GM18505 (cell line): ENCODE measurements at regions not wholly inside any gene's neighbourhood (a gene's known extent, or its start where the extent isn't known, plus 50 kb on each side); places are given as distances from the start of the nearest gene placed in this dataset.

ENCODE experiments used
- ATAC-seq: cut with Tn5 transposase; IDR thresholded peaks from one replicate; pipeline ENCODE4 v1.9.1; 2021; ENCODE audit not compliant: unreplicated experiment
- POLR2A ChIP-seq: IDR thresholded peaks from 4 replicates; pipeline ENCODE4 v1.6.1; 2011; ENCODE audit warnings: borderline replicate concordance; ENCODE audit not compliant: insufficient read depth, insufficient read length; ENCODE audit errors: extremely low read depth

DNA sequence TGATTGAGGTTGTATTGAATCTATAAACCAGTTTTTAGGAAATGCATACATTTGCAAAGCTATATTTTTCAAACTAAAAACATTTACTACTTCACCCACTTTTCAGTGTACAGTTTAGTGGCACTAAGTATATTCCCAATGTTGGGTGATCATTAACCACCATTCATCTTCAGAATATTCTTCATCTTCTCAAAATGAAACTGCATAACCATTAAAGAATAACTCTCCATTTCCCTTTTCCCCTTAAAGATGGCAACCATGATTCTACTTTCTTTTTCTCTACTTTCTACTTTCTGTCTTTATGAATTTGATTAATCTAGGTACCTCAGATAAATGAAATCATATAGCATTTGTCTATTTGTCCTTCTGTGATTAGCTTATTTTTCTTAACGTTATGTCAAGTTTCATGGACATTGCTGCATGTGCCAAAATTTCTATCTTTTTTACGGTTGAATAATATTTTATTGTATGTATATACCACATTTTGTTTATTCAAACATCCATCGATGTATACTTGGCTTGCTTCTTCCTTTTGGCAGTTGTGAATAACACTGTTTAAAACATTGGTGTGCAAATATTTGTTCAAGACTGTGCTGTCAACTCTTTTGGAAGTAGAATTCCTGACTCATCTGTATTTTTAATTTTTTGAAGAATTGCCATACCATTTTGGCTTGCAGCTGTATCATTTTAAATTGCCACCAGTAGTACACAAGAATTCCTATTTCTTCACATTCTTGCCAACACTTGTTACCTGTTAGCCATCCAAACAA is 104.9 kb downstream of the RPRM start:
- TF ChIP-seq POLR2A: no peak
- no peak for ATAC-seq

DNA sequence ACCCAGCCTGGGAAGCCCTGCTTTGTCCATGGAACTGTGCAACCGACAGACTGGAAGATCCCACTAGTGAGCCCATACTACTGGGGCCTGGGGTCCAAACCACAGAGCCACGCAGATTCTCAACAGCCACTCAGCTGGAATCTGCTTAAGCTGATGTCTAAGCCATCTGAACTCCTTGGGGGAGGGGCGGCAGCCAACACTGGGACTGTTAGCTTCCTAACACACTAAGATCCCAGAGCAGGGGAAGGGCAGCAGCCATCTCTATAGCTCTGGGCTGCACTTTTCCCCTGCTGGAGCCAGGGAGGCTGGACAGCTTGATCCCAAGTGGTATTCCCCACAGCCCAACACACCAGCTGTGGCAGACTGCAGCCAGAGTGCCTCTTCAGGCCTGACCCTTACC is 118.3 kb downstream of the RPRM start:
- no peak for ATAC-seq
- no peak for TF ChIP-seq POLR2A

DNA sequence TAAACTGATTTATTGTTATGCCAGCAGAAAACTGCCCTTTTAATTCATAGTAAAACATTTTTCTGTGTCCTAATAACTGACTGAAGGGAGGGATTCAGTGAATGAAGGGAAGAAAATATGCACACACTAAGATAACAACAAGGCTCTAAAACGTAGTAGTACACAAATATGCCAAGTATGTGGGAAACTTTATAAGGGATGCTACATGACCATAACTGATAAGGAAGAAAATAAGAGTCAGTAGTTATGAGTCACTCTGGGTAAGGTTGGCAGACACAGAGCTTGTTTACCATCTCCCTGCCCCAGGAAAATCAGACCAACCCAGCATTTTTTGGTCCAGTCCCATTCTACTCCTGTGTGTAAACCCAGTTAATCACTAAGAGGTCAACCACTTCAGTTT is 124.2 kb downstream of the RPRM start:
- no peak for TF ChIP-seq POLR2A
- no peak for ATAC-seq

DNA sequence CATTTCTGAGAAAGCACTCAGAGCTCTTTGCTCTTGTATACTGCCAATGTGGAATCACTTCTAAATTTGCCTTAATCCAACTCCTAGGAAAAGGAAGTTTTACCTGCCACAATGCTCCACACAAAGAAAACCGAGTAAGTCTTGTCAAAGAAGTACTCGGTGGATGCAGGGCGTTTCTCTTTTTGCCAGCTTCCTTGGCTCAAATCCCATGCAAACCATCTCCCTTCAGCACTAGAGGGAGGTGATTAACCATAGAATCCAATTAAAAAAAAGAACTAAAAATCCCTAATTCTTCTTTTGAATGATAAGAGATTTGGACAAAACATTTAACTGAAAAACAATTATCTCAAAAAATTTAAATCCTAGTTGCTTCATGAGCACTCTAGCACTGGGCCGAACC is 129.0 kb downstream of the RPRM start:
- no peak for ATAC-seq
- TF ChIP-seq POLR2A: no peak

DNA sequence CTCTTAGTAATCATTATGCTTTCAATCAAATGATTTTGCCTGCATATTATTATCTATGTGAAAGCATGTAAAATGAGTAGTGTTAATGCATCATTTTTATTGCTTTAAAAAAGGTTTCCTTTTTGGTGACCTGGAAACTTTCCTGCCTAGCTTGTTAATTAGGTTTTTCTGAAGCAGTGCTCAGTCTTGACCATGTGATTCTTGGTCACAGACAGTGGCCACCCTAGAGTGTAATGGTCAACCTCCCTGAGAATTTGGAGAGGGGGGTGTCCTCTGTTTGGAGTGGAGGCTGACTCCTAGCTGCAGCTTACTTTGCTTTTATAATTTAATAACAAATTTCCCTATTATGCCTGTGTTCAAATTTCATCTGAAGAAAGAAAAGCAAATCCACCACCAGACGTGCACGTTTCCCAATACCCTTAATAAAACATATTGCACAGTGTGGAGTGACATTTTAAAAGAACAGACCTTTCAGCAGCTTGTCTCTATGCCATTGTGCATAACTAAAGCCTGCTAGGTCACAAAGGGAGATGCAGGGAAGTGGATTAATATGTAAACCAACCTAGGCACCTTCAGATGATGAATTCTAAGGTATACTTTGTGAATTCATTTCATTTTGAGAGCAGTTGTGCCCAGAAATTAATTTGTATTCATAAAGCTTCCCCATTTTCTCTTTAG is 130.6 kb downstream of the RPRM start:
- no peak for TF ChIP-seq POLR2A
- no peak for ATAC-seq

DNA sequence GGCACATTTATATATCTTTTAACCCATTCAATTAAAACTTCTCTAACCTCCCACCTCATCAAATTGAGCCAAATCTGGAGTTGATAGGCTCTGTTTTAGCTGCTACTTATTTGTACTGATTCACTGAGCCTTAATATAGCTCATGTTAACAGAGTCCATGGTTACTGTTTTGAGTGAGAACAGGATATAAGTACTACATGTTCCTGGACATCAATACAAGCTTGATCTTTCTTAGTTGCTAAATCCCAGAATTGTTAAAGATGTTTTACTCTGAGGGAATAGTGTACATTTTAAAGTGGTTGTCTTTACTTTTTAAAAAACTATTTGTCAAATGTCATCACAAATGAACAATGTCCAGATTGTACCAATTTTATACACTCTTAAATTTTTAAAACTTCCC is 157.7 kb downstream of the RPRM start:
- no peak for TF ChIP-seq POLR2A
- no peak for ATAC-seq

DNA sequence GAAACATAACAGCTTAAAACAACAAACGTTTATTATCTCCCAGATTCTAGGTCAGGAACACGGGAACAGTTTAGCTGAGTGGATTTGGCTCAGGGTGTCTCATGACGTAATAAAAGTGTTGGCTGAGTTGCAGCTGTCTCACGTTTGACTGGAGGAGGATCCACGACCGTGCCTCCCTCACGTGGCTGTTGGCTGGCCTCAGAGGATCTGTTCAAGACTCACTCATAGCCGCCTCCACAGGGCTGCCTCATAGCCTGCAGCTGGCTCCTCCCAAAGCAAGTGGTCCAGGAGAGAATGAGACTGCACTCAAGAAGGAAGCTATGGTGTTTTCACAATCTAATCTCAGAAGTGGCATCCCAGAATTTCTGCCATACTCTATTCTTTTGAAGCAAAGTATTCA is 167.1 kb downstream of the RPRM start:
- ATAC-seq: no peak
- no peak for TF ChIP-seq POLR2A

DNA sequence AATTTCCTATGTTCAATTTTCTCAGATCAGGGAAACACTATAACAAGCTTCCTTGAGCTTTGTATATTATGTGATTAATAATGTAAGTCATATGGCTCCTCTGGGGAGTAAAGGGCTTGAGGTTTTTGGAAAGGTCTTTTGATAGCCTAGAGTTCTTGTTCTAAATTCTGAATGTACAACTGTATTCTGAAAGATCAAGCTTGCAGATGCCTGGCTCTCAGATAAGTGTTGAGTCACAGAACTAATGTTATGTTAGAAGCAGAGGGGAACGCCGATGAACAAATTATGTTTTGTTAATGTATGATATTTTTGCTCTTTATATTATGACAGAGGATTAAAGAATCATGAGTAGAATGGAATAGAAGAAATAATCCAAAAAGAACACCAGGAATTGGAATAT is 170.1 kb downstream of the RPRM start:
- ATAC-seq: no peak
- no peak for TF ChIP-seq POLR2A

DNA sequence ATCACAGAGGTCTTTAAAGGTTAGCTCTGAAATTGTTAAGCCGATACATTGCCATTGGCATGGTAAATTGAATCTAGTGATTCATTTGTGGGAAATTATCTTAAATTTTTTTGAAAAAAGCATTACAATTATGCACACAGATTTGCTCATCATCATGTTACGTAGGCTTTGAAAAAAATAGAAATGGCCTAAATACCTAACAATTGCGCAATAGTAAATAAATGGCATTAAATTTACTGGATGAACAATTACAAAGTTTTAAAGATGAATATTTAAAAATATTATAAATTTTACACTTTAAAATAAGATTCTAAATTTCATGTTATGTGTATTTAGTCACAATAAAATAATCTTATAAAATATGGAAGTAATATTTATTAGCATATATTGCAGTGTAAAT is 171.3 kb downstream of the RPRM start:
- no peak for TF ChIP-seq POLR2A
- no peak for ATAC-seq

DNA sequence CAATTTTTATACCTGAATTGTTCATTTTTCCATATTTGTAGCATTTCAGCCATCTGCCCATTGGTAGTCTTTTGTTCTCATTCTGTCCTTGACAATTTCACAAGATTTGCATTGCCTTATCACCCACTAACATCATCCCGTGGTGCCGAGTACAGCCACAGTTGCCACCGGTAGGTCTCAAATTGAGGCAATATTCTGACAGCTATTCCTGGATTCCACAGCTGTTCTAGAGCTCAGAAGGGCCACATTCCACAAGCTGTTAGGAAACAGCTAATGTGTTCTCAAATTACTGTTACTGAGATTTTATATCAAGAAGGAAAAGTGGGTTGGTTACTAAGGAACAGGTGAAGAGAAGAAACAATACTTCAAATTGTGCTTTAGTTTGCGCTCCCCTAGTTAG is 178.8 kb downstream of the RPRM start:
- no peak for TF ChIP-seq POLR2A
- ATAC-seq: no peak

DNA sequence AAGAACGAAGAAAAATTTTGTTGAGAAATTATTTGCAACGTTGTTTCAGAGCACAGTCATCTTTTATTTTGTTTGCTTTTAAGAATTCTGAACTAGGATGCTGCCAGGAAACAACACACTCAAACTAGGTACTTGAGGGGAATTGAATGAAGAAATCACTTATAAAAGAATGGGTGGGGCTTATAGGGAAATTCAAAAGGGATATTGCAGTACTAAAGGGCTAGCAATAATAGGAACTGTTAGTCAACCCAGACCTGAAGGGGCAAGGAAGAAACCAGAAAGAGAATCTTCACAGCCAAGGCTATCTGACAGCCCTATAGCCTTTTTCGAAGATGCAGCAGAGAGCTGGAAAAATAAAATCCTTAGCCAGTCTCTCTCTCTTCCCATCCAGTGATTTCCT is 179.3 kb downstream of the RPRM start:
- TF ChIP-seq POLR2A: no peak
- ATAC-seq: no peak

DNA sequence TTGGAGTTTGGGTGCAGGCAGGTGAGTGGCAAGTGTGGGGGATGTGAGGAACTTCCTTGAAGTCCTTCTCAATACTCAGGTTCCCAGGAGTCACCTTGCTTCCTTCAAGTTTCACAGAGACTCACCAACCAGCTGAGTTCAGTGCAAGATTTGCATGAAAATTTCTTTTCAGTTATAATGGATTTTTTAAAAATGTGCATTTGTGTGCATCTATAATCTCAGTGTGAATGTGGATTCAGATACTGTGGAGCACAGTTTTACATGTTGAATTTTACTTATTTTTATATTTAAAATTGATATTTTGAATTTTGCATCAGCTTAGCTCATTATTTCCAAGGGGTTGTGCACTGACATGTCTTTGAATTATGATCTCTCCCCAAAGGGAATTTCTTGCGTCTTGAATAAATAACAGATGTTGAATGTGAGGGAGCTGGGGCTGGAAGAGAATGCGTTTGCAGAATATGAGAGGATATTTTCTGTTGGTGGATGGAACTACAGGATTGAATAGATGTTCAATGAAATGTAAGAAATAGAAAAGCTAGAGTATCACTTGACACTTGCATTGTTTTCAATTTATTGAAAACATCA is 184.3 kb downstream of the RPRM start:
- TF ChIP-seq POLR2A: no peak
- ATAC-seq: no peak

DNA sequence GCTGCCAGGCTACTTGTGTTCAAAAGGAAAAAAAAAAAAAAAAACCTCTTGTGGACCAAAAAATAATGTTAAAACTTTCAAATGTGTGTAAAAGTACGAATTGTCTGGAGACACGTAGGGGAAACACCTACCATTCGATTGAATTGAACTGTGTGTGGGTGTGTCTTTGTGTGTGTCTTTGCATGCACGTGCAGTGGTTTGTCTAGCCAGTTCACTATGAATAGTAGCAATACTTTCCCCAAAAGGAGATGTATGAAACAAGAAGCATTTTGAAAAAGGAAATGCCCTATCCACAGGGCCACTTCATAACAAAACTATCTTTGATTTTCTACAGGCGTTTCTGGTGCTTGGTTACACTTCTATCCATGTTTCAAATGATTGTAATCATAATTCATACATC is 186.8 kb downstream of the RPRM start:
- no peak for TF ChIP-seq POLR2A
- no peak for ATAC-seq
